Osteoblast (primary cell): ENCODE measurements at regions not wholly inside any gene's neighbourhood (a gene's known extent, or its start where the extent isn't known, plus 50 kb on each side); places are given as distances from the start of the nearest gene placed in this dataset.

ENCODE experiments used
- DNase-seq: peaks from one replicate; pipeline ENCODE4 v3.0.0; 2011; ENCODE audit warnings: low spot score, mixed read lengths; ENCODE audit not compliant: insufficient read length; ENCODE audit errors: missing footprints
- H2AFZ ChIP-seq: 2 replicates; pipeline ENCODE4 v1.6.0; 2011; ENCODE audit warnings: mild to moderate bottlenecking, low read length
- H3K27ac ChIP-seq: 2 replicates; pipeline ENCODE4 v1.5.1; 2011; ENCODE audit warnings: mild to moderate bottlenecking, low read depth, low read length, moderate library complexity
- H3K27me3 ChIP-seq: 2 replicates; pipeline ENCODE4 v1.6.0; 2012; ENCODE audit warnings: mild to moderate bottlenecking, control low read depth, inconsistent platforms, low read length, moderate library complexity; ENCODE audit not compliant: insufficient read depth
- H3K36me3 ChIP-seq: 2 replicates; pipeline ENCODE4 v1.5.1; 2011; ENCODE audit warnings: mild to moderate bottlenecking, low read length, control low read depth, moderate library complexity; ENCODE audit not compliant: insufficient read depth
- H3K4me1 ChIP-seq: 2 replicates; pipeline ENCODE4 v1.5.1; 2011; ENCODE audit warnings: mild to moderate bottlenecking, low read length, control low read depth, moderate library complexity; ENCODE audit not compliant: insufficient read depth
- H3K4me2 ChIP-seq: 2 replicates; pipeline ENCODE4 v1.6.0; 2011; ENCODE audit warnings: mild to moderate bottlenecking, low read length; ENCODE audit not compliant: insufficient read depth
- H3K4me3 ChIP-seq: fragments of 200-600 bp; sonication (generic); 3 replicates; pipeline ENCODE4 v1.5.1; 2012; ENCODE audit warnings: mild to moderate bottlenecking, low read length, inconsistent platforms; ENCODE audit not compliant: insufficient read depth
- H3K79me2 ChIP-seq: 2 replicates; pipeline ENCODE4 v1.6.0; 2012; ENCODE audit warnings: mild to moderate bottlenecking, low read length, control low read depth, inconsistent platforms; ENCODE audit not compliant: insufficient read depth
- H3K9me3 ChIP-seq: 2 replicates; pipeline ENCODE4 v1.5.1; 2011; ENCODE audit warnings: low read depth, low read length, control low read depth
- H4K20me1 ChIP-seq: 2 replicates; pipeline ENCODE4 v1.6.0; 2012; ENCODE audit warnings: mild to moderate bottlenecking, low read length, control low read depth; ENCODE audit not compliant: insufficient read depth
- CTCF ChIP-seq: IDR thresholded peaks from 2 replicates; pipeline ENCODE4 v1.5.1; 2011; ENCODE audit warnings: mild to moderate bottlenecking, low read depth, low read length, moderate library complexity; ENCODE audit errors: extremely low read depth

DNA sequence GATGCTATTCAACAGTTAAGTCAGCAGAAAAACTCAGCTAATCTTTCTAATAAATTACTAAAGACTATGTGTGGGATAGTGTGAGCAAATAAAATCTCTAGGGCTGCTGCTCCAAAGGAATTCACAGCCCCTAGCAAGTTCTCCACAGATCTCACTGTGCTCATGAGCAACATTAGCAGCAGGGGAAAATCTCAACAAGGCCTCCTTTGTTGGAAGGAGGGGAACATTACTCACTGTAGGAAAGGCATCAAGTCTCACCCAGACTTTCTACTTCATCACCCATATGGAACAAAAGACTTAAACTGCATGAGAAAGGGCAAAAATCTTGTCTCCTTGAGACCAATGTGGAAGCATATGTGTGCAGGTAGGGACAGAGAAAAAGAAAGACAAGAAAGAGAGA is 726.4 kb upstream of the SLC35B3 start:
- TF ChIP-seq CTCF: no peak

DNA sequence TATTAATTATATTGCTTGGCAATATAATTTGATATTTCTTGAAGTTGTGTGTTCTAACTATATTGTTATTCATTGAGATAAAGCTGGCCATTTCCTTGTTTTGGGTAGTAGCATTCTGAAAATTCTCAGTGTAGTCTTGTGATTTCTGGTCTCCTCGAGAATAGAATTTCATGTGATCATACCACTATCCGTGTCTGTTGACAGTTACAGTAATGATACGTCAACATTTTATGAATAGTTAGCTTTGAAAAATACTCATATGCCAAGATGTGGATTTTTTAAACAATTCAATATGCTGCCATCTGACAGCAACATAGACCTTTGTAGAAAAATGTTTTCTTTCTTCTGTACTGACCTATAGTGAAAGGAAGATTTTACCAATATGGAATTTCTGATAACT is 723.7 kb upstream of the SLC35B3 start:
- Histone ChIP-seq H3K4me1 (no peaks in the 10 kb centered on the region), H3K4me3 (no peak overlapping the region), H3K79me2 (no peaks in the 10 kb centered on the region), H3K4me2 (no peak overlapping the region), H4K20me1 (no peaks in the 10 kb centered on the region), H3K27me3 (no peaks in the 10 kb centered on the region), H3K36me3 (no peaks in the 10 kb centered on the region), H3K9me3 (no peaks in the 10 kb centered on the region), H3K27ac (no peak overlapping the region), H2AFZ (no peak overlapping the region)
- TF ChIP-seq CTCF: no peak
- no peak for DNase-seq

More for the DNA sequence above, 726.4 kb upstream of the SLC35B3 start:
- H3K4me2 ChIP-seq: no peak overlapping the region
- no peak overlapping the region for H3K27ac ChIP-seq
- no peaks in the 10 kb centered on the region for H4K20me1 ChIP-seq
- H3K4me3 ChIP-seq: no peak overlapping the region
- H3K27me3 ChIP-seq: no peaks in the 10 kb centered on the region
- H2AFZ ChIP-seq: no peak overlapping the region
- no peak for DNase-seq
- H3K79me2 ChIP-seq: no peaks in the 10 kb centered on the region
- no peaks in the 10 kb centered on the region for H3K36me3 ChIP-seq
- no peaks in the 10 kb centered on the region for H3K9me3 ChIP-seq
- H3K4me1 ChIP-seq: no peaks in the 10 kb centered on the region

DNA sequence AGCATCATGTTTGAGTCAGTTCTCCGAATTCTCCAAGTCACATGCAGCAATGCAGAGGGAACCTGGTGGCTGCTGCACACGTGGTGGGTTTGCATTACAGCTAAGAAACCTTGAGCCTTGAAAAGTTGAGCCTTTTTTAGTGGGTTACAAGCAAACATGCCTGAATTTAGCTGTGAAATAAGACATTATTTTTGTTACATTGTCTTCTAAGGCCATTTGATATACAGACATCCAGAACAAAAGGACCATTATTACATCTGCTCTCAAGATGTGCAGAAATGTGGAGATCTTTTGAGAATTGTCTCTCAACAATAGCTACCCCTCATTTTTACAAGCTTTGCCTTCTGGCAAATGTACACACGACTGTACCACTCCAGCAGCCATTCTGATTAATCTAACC is 720.5 kb upstream of the SLC35B3 start:
- H2AFZ ChIP-seq: no peak overlapping the region
- no peak overlapping the region for H3K4me2 ChIP-seq
- no peak for DNase-seq
- no peaks in the 10 kb centered on the region for H3K27me3 ChIP-seq
- no peaks in the 10 kb centered on the region for H3K79me2 ChIP-seq
- no peak for TF ChIP-seq CTCF
- H3K4me3 ChIP-seq: no peak overlapping the region
- no peaks in the 10 kb centered on the region for H3K4me1 ChIP-seq
- H4K20me1 ChIP-seq: no peaks in the 10 kb centered on the region
- H3K36me3 ChIP-seq: no peaks in the 10 kb centered on the region
- H3K9me3 ChIP-seq: no peaks in the 10 kb centered on the region
- H3K27ac ChIP-seq: no peak overlapping the region

GRCh38 chr6:9143140-9143539 is 707.8 kb upstream of the SLC35B3 start:
- TF ChIP-seq CTCF: no peak
- H3K36me3 ChIP-seq: no peaks in the 10 kb centered on the region
- H3K4me3 ChIP-seq: no peak overlapping the region
- no peak overlapping the region for H2AFZ ChIP-seq
- H3K9me3 ChIP-seq: no peaks in the 10 kb centered on the region
- H4K20me1 ChIP-seq: no peaks in the 10 kb centered on the region
- H3K27me3 ChIP-seq: no peaks in the 10 kb centered on the region
- no peaks in the 10 kb centered on the region for H3K79me2 ChIP-seq
- DNase-seq: no peak
- peaks cover 19% of the 10 kb centered on the region for H3K4me1 ChIP-seq
- no peak overlapping the region for H3K27ac ChIP-seq
- H3K4me2 ChIP-seq: no peak overlapping the region
